Motor neuron (in vitro differentiated cells): ENCODE measurements at regions not wholly inside any gene's neighbourhood (a gene's known extent, or its start where the extent isn't known, plus 50 kb on each side); places are given as distances from the start of the nearest gene placed in this dataset.

ENCODE experiments used
- ATAC-seq, 8 experiments: fragments of 200-7000 bp; cut with Tn5 transposase; replicated peaks in 6 of 8; 2 replicates each; pipeline ENCODE4 v1.8.0; 2021; ENCODE audit warnings: mild to moderate bottlenecking in 8 of 8, moderate library complexity in 8 of 8
- H3K27ac ChIP-seq, 2 donors: fragments of 250-450 bp; sonication (Bioruptor Pico); 2 replicates each; pipeline ENCODE4 v1.9.0; 2021; ENCODE audit warnings: antibody characterized with exemption in 2 of 2, mild to moderate bottlenecking in 2 of 2, moderate library complexity in 1 of 2
- H3K4me1 ChIP-seq, 2 donors: fragments of 250-450 bp; sonication (Bioruptor Pico); replicated peaks in 1 of 2; 2 replicates each; pipeline ENCODE4 v1.6.1; 2021; ENCODE audit warnings: antibody characterized with exemption in 2 of 2, mild to moderate bottlenecking in 2 of 2, moderate library complexity in 1 of 2
- H3K4me3 ChIP-seq, 5 donors: fragments of 250-450 bp; sonication (Bioruptor Pico); 2 replicates each; pipeline ENCODE4 v1.9.0; 2021; ENCODE audit warnings: antibody characterized with exemption in 5 of 5, mild to moderate bottlenecking in 5 of 5, moderate library complexity in 4 of 5
- WGBS, 10 experiments: fragments of 450-650 bp; shearing (Covaris generic); methylation state at CpG; one replicate each; pipeline ENCODE4 v1.0.0; 2022; 5-methylcytosine and 5-hydroxymethylcytosine counted together
- in situ Hi-C, 9 experiments: fragments of 400-800 bp; cut with MboI; loops; one replicate each; pipeline ENCODE4 v1.15.0; 2021; ENCODE audit warnings: low sequenced_read_pairs in 9 of 9, low pct_unique_long_range_greater_than_20kb in 2 of 9; ENCODE audit not compliant: unreplicated experiment in 9 of 9

DNA sequence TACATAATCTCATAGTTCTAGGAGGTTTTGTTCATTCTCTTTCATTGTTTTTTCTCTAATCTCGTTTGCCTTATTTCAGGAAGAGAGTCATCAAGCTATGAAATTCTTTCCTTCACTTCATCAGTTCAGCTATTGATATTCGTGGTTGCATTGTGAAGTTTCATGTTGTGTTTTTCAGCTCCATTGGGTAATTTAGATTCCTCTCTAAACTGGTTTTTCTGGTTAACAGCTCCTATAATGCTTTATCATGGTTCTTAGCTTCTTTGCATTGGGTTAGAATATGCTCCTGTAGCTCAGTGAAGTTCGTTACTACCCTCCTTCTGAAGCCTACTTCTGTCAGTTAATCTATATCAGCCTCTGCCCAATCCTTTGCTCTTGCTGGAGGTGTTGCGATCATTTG is 69.4 kb upstream of the CD96 start:
- no peak overlapping the region for H3K27ac ChIP-seq
- in situ Hi-C loops = no loop called here
- no peaks in the 10 kb centered on the region for H3K4me1 ChIP-seq
- no peak overlapping the region for H3K4me3 ChIP-seq
- 0 to 89% (median 62%) methylated on average over 1 to 4 of the region's 4 CpGs for WGBS, 10 experiments
- ATAC-seq = no peak

DNA sequence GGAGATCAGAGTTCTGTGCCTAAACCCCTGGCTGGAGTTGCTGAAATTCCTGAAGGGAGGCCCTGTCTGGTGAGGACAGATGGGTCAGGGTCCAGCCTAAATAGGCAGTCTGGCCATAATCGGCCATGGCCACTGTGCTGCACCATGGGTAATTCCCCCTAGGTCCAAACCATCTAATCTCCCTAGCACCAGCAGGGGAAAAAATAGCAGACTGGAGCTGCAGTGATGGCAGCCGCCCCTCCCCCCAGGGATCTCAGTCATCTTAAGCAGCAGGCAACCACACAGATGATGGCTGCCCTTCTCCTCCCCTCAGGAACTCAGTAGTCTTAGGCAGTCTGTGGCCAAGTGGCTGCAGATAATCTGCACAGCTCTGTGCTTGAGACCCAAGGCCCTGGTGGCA is 68.4 kb upstream of the CD96 start:
- in situ Hi-C loops = no loop called here
- 17 to 100% (median 100%) methylated on average over 1 of the region's 2 CpGs; no CpG with 5 or more reads in 5 of the 10 experiments for WGBS, 10 experiments
- ATAC-seq = peak in 1 of 8 experiments; percentile 25

GRCh38 chr3:111476701-111477100 is 65.3 kb upstream of the CD96 start:
- Histone ChIP-seq H3K4me1 (no peaks in the 10 kb centered on the region), H3K4me3 (no peak overlapping the region), H3K27ac (no peak overlapping the region)
- ATAC-seq = no peak
- in situ Hi-C loops = no loop called here
- 0 to 100% (median 67%) methylated on average over 2 to 3 of the region's 3 CpGs; no CpG with 5 or more reads in 1 of the 10 experiments for WGBS, 10 experiments

More for the DNA sequence above, 68.4 kb upstream of the CD96 start:
- H3K27ac ChIP-seq = no peak overlapping the region
- no peaks in the 10 kb centered on the region for H3K4me1 ChIP-seq
- H3K4me3 ChIP-seq = no peak overlapping the region

DNA sequence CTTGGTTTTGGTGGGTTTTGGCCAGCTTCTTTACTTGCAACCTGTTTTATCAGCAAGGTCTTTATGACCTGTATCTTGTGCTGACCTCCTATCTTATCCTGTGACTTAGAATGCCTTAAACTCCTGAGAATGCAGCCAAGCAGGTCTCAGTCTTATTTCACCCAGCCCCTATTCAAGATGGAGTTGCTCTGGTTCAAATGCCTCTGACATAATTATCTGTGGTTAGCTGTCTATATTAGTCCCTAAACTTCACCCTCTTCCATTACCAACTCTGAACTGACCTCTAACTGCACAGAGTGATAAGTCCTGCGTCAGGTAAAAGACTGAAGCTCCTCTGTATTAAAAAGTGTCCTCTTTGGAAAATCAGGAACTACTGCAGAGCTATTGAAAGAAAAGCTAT is 61.9 kb upstream of the CD96 start:
- no peak overlapping the region for H3K4me3 ChIP-seq
- in situ Hi-C loops = no loop called here
- no peak for ATAC-seq
- H3K4me1 ChIP-seq = peaks cover 6 to 7% of the 10 kb centered on the region in 2 donors
- H3K27ac ChIP-seq = no peak overlapping the region
- 60 to 100% (median 75%) methylated on average over 1 of the region's 1 CpG; no CpG with 5 or more reads in 6 of the 10 experiments for WGBS, 10 experiments

GRCh38 chr3:111481551-111481950 is 60.4 kb upstream of the CD96 start:
- H3K27ac ChIP-seq = no peak overlapping the region
- H3K4me3 ChIP-seq = no peak overlapping the region
- ATAC-seq = peak in 1 of 8 experiments; percentile 20
- H3K4me1 ChIP-seq = peaks cover 6 to 10% of the 10 kb centered on the region in 2 donors
- in situ Hi-C loops = no loop called here

DNA sequence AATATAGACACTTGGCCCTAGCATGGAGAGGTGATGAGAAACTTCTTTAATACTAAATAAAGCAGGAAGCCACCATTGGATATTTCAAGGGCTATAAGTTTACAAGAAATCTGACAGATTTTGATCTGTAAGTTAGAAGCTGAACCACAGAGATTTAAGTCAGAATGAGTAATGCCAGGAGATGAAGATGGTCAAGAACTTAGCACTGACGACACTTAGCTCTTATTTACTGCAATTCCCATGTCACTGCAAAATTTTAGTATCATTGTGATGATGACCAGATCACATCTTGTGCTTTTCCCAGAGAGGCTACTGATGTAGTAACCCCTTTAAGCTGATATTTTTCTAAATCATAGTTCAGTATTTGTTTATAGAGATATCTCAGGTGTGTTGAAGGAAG is 59.4 kb upstream of the CD96 start:
- WGBS, 10 experiments = 40 to 90% methylated on average over 1 of the region's 1 CpG; no CpG with 5 or more reads in 8 of the 10 experiments
- H3K4me1 ChIP-seq = peaks cover 6 to 10% of the 10 kb centered on the region in 2 donors
- ATAC-seq = no peak
- in situ Hi-C loops = no loop called here
- no peak overlapping the region for H3K4me3 ChIP-seq
- no peak overlapping the region for H3K27ac ChIP-seq

- Histone ChIP-seq H3K4me1 (peaks cover 6 to 10% of the 10 kb centered on the region in 2 donors), H3K4me3 (no peak overlapping the region), H3K27ac (no peak overlapping the region)
- 29 to 100% (median 100%) methylated on average over 1 of the region's 1 CpG; no CpG with 5 or more reads in 1 of the 10 experiments for WGBS, 10 experiments
- no peak for ATAC-seq
- in situ Hi-C loops = no loop called here
Observed at GRCh38 chr3:111485086-111485485, 56.9 kb upstream of the CD96 start.
